ENCODE measurements at regions not wholly inside any gene's neighbourhood (a gene's known extent, or its start where the extent isn't known, plus 50 kb on each side); places are given as distances from the start of the nearest gene placed in this dataset.

DNA sequence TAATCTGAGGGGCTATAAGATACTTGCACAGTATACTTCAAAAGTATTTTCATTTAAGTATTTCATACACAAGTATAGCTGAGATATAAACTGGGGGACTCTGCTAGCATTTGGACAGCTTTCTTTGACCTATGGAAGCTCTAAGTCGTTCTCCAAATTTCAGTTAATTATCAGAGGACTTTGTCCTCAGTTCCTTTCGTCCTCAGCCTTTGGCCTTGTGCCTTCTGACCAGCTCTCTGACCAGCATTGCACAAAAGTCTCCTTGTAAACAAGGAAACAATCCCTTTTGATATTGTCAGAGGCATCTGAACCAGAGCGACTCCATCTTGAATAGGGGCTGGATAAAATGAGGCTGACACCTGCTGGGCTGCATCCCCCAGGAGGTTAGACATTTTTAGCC, 464.0 kb upstream of the FAM241A start:
- Mint-ChIP-seq H3K36me3 (ENCODE audit: low read depth) (no peaks in the 10 kb centered on the region), H3K27me3 (ENCODE audit: low read depth) (peaks cover 1% of the 10 kb centered on the region)

DNA sequence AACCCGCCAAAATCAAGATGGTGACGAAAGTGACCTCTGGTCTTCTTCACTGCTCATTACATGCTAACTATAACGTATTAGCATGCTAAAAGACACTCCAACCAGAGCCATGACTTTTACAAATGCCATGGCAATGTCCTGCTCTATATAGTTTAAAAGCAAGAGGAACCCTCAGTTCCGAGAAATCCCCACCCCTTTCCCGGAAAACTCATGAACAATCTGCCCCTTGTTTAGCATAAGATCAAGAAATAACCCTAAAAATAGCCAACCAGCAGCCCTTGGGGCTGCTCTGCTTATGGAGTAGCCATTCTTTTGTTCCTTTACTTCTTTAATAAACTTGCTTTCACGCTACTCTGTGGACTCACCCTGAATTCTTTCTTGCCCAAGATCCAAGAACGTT, 463.5 kb upstream of the FAM241A start:
- Mint-ChIP-seq H3K9me3 (ENCODE audit: low read depth) (no peaks in the 10 kb centered on the region), H3K36me3 (ENCODE audit: low read depth) (no peaks in the 10 kb centered on the region), H3K27ac (ENCODE audit: unreplicated experiment) (no peak overlapping the region), H3K4me1 (ENCODE audit: low read depth) (no peaks in the 10 kb centered on the region), H3K4me3 (ENCODE audit: unreplicated experiment) (no peak overlapping the region), H3K27me3 (ENCODE audit: low read depth) (peaks cover 1% of the 10 kb centered on the region)
- TF ChIP-seq, protein P1, sequence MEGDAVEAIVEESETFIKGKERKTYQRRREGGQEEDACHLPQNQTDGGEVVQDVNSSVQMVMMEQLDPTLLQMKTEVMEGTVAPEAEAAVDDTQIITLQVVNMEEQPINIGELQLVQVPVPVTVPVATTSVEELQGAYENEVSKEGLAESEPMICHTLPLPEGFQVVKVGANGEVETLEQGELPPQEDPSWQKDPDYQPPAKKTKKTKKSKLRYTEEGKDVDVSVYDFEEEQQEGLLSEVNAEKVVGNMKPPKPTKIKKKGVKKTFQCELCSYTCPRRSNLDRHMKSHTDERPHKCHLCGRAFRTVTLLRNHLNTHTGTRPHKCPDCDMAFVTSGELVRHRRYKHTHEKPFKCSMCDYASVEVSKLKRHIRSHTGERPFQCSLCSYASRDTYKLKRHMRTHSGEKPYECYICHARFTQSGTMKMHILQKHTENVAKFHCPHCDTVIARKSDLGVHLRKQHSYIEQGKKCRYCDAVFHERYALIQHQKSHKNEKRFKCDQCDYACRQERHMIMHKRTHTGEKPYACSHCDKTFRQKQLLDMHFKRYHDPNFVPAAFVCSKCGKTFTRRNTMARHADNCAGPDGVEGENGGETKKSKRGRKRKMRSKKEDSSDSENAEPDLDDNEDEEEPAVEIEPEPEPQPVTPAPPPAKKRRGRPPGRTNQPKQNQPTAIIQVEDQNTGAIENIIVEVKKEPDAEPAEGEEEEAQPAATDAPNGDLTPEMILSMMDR (IDR thresholded peaks at IDR 0.05) = no peak
- DNase-seq (ENCODE audit: low spot score) = no peak

More for the DNA sequence above, 464.0 kb upstream of the FAM241A start:
- no peak overlapping the region for H3K27ac Mint-ChIP-seq (ENCODE audit: unreplicated experiment)
- TF ChIP-seq, protein P1 (IDR thresholded peaks at IDR 0.05) = no peak
- no peak overlapping the region for H3K4me3 Mint-ChIP-seq (ENCODE audit: unreplicated experiment)
- DNase-seq (ENCODE audit: low spot score) = no peak
- no peaks in the 10 kb centered on the region for H3K9me3 Mint-ChIP-seq (ENCODE audit: low read depth)
- no peaks in the 10 kb centered on the region for H3K4me1 Mint-ChIP-seq (ENCODE audit: low read depth)

DNA sequence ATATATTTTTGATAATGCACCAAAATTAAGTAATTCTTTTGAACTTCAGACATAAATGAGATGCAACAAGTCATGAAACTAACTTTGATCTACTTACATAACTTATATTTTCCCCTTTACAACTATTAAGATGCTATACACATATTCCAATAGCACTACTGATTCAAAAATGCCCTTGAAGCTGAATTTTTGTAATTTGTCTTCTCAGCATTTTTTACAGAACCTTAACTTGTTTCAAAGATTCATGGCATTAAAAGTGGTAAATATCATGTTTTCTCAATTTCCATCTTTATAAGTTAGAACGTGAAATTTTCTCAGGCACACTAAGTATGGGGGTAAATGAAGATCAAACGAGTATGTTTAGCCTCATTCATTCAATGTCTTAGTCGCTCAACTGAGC, 460.0 kb upstream of the FAM241A start:
- H3K27ac Mint-ChIP-seq (ENCODE audit: unreplicated experiment) = no peak overlapping the region
- no peak overlapping the region for H3K4me3 Mint-ChIP-seq (ENCODE audit: unreplicated experiment)
- no peak for DNase-seq (ENCODE audit: low spot score)
- no peaks in the 10 kb centered on the region for H3K36me3 Mint-ChIP-seq (ENCODE audit: low read depth)
- TF ChIP-seq, protein P1 (IDR thresholded peaks at IDR 0.05) = no peak
- H3K27me3 Mint-ChIP-seq (ENCODE audit: low read depth) = no peaks in the 10 kb centered on the region
- no peaks in the 10 kb centered on the region for H3K9me3 Mint-ChIP-seq (ENCODE audit: low read depth)
- no peaks in the 10 kb centered on the region for H3K4me1 Mint-ChIP-seq (ENCODE audit: low read depth)

- H3K27me3 Mint-ChIP-seq (ENCODE audit: low read depth) = peaks cover 6% of the 10 kb centered on the region
- no peak for DNase-seq (ENCODE audit: low spot score)
- H3K4me3 Mint-ChIP-seq (ENCODE audit: unreplicated experiment) = no peak overlapping the region
- TF ChIP-seq, protein P1 (IDR thresholded peaks at IDR 0.05) = no peak
- no peaks in the 10 kb centered on the region for H3K36me3 Mint-ChIP-seq (ENCODE audit: low read depth)
- H3K9me3 Mint-ChIP-seq (ENCODE audit: low read depth) = no peaks in the 10 kb centered on the region
- no peak overlapping the region for H3K27ac Mint-ChIP-seq (ENCODE audit: unreplicated experiment)
- no peaks in the 10 kb centered on the region for H3K4me1 Mint-ChIP-seq (ENCODE audit: low read depth)
Measured at GRCh38 chr4:111689214-111689613, 456.0 kb upstream of the FAM241A start.

- Mint-ChIP-seq H3K4me3 (ENCODE audit: unreplicated experiment) (no peak overlapping the region), H3K27me3 (ENCODE audit: low read depth) (peaks cover 7% of the 10 kb centered on the region), H3K36me3 (ENCODE audit: low read depth) (no peaks in the 10 kb centered on the region), H3K4me1 (ENCODE audit: low read depth) (no peaks in the 10 kb centered on the region), H3K27ac (ENCODE audit: unreplicated experiment) (no peak overlapping the region), H3K9me3 (ENCODE audit: low read depth) (no peaks in the 10 kb centered on the region)
- no peak for DNase-seq (ENCODE audit: low spot score)
- TF ChIP-seq, protein P1 (IDR thresholded peaks at IDR 0.05) = no peak
Measured at GRCh38 chr4:111689731-111690130, 455.5 kb upstream of the FAM241A start.
